Left lung (tissue), 4 donors: ENCODE measurements at regions not wholly inside any gene's neighbourhood (a gene's known extent, or its start where the extent isn't known, plus 50 kb on each side); places are given as distances from the start of the nearest gene placed in this dataset.

ENCODE experiments used
- ATAC-seq: fragments of 200-7000 bp; cut with Tn5 transposase; one replicate; pipeline ENCODE4 v1.9.1; 2020; ENCODE audit warnings: moderate library complexity
- DNase-seq, 4 donors: peaks; one replicate each; pipeline ENCODE4 v3.0.0-alpha.2; 2013 to 2020
- H3K27ac ChIP-seq, 2 donors: fragments of 200-600 bp; sonication (generic) in 1 of 2; one replicate each; pipeline versions ENCODE4 v1.5.0 to v1.8.0; 2020 to 2021
- H3K27me3 ChIP-seq, 2 donors: fragments of 200-600 bp; sonication (generic) in 1 of 2; one replicate each; pipeline versions ENCODE4 v1.5.0 to v1.8.0; 2020 to 2021
- H3K36me3 ChIP-seq, 2 donors: fragments of 200-600 bp; sonication (generic) in 1 of 2; one replicate each; pipeline versions ENCODE4 v1.5.0 to v1.8.0; 2020 to 2021
- H3K4me1 ChIP-seq, 2 donors: fragments of 200-600 bp; one replicate each; pipeline ENCODE4 v1.8.0; 2021
- H3K4me3 ChIP-seq, 2 donors: fragments of 200-600 bp; sonication (generic) in 1 of 2; one replicate each; pipeline versions ENCODE4 v1.5.0 to v1.8.0; 2020 to 2021; ENCODE audit warnings: mild to moderate bottlenecking in 1 of 2
- H3K9me3 ChIP-seq, 2 donors: fragments of 200-600 bp; sonication (generic) in 1 of 2; one replicate each; pipeline versions ENCODE4 v1.5.0 to v1.8.0; 2020 to 2021
- intact Hi-C, 2 donors: fragments of 100-400 bp; cut with DNase I; formaldehyde crosslinking; loops; one replicate each; pipeline versions ENCODE4 v1.11.2 to v1.14.2; 2022
- TF ChIP-seq, protein P1 (sequence below), 2 donors: fragments of 200-600 bp; sonication (generic) in 1 of 2; IDR thresholded peaks; one replicate each; pipeline versions ENCODE4 v1.5.0 to v1.8.0; 2021; ENCODE audit warnings: antibody characterized with exemption in 2 of 2
- donor health status: DM: no; HTN: yes; CAD: no.
- donor health status: DM: no; HTN: no; CAD: no.

DNA sequence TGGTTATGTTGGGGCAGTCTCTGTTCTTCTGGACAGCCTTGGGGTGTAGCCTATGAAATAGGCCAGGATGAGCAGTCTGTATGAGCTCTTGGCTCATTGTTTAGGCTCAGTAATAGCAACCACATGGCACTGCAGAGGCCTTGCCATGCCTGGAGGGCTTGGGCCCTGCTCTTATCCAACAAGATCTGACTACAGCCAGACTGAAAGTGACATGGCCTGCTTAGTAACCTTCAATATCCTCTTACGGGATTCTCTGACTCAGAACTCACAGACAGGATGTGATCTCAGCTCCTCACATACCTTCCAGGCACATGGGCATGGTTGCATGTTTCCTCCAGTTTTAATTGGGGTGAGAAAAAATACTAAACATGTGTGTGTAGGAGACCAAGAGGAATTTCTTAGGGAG, 289.3 kb downstream of the PTEN start:
- Histone ChIP-seq H3K4me3 (no peak overlapping the region), H3K27me3 (no peaks in the 10 kb centered on the region), H3K4me1 (peaks cover 0 to 9% of the 10 kb centered on the region in 2 donors), H3K27ac (peak overlapping the region in 1 of 2 donors; percentile 52), H3K9me3 (no peaks in the 10 kb centered on the region), H3K36me3 (no peaks in the 10 kb centered on the region)
- TF ChIP-seq, protein P1, sequence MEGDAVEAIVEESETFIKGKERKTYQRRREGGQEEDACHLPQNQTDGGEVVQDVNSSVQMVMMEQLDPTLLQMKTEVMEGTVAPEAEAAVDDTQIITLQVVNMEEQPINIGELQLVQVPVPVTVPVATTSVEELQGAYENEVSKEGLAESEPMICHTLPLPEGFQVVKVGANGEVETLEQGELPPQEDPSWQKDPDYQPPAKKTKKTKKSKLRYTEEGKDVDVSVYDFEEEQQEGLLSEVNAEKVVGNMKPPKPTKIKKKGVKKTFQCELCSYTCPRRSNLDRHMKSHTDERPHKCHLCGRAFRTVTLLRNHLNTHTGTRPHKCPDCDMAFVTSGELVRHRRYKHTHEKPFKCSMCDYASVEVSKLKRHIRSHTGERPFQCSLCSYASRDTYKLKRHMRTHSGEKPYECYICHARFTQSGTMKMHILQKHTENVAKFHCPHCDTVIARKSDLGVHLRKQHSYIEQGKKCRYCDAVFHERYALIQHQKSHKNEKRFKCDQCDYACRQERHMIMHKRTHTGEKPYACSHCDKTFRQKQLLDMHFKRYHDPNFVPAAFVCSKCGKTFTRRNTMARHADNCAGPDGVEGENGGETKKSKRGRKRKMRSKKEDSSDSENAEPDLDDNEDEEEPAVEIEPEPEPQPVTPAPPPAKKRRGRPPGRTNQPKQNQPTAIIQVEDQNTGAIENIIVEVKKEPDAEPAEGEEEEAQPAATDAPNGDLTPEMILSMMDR (IDR thresholded peaks at IDR 0.05) = no peak
- ATAC-seq (peak; percentile 60), DNase-seq (no peak)
- intact Hi-C loops = no loop called here

DNA sequence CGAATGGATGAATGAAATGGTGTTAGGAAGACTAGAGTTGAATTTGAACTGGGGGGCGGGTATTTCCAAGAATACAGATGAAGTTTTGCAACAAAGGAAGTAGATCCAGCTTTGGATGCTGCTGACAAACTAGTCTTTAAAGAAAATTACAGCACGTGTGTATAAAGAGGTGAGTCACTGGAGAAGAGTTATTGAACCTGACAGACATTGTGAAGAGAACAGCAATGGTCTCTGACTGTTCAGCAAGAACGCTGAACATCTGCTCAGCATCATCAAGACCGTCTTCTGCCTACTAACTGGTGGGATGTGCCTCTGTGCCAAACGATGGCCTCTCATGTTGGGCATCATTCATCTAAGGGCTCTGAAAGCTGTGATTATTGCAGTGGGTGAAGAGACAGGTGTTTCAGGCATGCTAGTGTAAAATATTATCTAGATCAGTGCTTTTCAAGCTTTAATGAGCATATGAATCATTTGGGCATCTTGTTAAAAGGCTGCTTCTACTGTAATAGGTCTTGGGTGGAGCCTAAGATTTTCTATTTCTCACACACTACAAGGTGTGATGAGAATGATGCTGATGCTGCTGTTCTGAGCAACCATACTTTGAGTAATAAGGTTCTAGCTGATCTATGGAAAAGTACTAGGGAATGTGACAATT, 291.3 kb downstream of the PTEN start:
- Histone ChIP-seq H3K27me3 (no peaks in the 10 kb centered on the region), H3K4me3 (no peak overlapping the region), H3K36me3 (no peaks in the 10 kb centered on the region), H3K9me3 (no peaks in the 10 kb centered on the region), H3K4me1 (peaks cover 0 to 10% of the 10 kb centered on the region in 2 donors), H3K27ac (no peak overlapping the region)
- DNase-seq (no peak), ATAC-seq (no peak)
- TF ChIP-seq, protein P1 (IDR thresholded peaks at IDR 0.05) = no peak
- intact Hi-C loops = no loop called here

DNA sequence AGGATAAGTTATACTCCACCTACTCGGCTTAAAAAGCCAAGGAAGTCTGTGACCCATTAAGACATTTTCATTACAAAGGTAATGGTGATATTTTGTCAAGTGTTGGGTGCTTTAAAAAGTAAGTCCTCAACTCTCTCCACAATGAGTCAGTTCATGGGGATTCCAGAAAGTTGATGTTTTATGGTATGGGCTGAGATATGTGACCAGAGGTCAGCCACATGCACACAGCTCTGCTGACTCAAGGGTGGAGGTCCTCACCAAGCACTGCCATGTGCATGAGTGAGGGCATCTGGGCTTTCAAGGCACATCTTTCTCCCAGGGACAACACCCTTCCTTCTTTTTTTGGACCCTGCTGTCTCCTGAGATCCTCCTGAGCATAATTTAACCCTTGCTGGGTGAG, 292.9 kb downstream of the PTEN start:
- DNase-seq (no peak), ATAC-seq (no peak)
- Histone ChIP-seq H3K9me3 (no peaks in the 10 kb centered on the region), H3K27me3 (no peaks in the 10 kb centered on the region), H3K4me1 (peaks cover 0 to 10% of the 10 kb centered on the region in 2 donors), H3K36me3 (no peaks in the 10 kb centered on the region), H3K27ac (no peak overlapping the region), H3K4me3 (no peak overlapping the region)
- intact Hi-C loops = no loop called here
- TF ChIP-seq, protein P1 (IDR thresholded peaks at IDR 0.05) = no peak

DNA sequence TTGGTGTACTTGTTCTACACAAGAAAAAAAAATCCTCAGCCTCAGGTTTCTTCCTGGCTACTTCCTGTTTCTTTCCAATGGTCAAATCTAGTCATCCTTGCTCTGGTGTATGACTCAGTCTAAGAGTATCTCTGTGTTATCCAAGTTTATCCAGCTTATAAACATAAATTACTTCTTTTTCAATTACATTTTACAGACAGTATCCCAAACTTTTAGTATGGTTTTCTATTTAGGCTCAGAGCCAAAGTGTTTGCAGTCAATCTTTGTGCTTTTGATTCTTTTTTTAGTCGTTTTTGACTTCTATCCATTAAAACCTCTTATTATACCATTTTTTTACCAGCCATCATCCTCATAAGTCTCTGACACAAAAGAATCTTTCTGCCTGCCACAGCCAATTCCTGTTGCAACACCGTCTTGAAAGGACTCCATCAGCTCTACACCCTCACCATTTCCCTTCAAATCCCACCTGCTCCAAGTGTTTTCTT, 294.6 kb downstream of the PTEN start:
- Histone ChIP-seq H3K27me3 (no peaks in the 10 kb centered on the region), H3K9me3 (no peaks in the 10 kb centered on the region), H3K36me3 (no peaks in the 10 kb centered on the region), H3K27ac (peak overlapping the region in 1 of 2 donors; percentile 9), H3K4me3 (no peak overlapping the region), H3K4me1 (peaks cover 0 to 13% of the 10 kb centered on the region in 2 donors)
- TF ChIP-seq, protein P1 (IDR thresholded peaks at IDR 0.05) = no peak
- DNase-seq (no peak), ATAC-seq (peak; percentile 59)
- intact Hi-C loops = no loop called here

DNA sequence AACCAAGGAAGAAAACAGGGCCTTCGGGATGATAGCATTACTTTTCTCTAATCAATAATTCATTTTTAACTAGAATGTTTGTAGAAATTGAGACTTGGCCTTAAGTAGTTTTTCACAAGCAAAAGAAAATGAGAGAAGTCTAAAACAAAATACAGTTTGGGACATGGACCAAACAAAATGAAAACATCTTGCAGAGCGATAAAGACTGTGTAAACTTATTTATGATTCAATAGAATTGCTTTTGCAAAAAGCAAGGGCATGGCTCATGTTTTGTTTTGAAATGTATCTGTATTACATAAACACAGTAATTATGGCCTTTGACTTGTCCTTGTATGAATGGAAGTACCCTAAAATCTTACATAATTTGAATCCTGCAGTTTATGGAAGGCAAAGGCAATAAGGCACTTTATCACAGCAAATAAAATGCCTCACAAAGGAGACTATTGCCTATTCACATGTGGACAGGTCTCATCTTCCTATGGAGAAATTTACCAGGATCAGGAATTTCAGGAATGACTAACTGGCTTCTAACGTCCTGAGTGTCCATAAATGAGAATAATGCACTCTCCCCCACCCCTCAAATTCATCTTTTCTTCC, 295.2 kb downstream of the PTEN start:
- H3K27ac ChIP-seq = no peak overlapping the region
- peaks cover 0 to 13% of the 10 kb centered on the region in 2 donors for H3K4me1 ChIP-seq
- H3K27me3 ChIP-seq = no peaks in the 10 kb centered on the region
- no peak overlapping the region for H3K4me3 ChIP-seq
- H3K36me3 ChIP-seq = no peaks in the 10 kb centered on the region
- no peaks in the 10 kb centered on the region for H3K9me3 ChIP-seq
- intact Hi-C loops = no loop called here
- DNase-seq = no peak
- TF ChIP-seq, protein P1 (IDR thresholded peaks at IDR 0.05) = no peak
- no peak for ATAC-seq
